ENCODE measurements at regions not wholly inside any gene's neighbourhood (a gene's known extent, or its start where the extent isn't known, plus 50 kb on each side); places are given as distances from the start of the nearest gene placed in this dataset.

GRCh38 chr7:25964483-25964991 lies 187.5 kb upstream of the NFE2L3 start:
- peaks cover 4% of the 10 kb centered on the region for H3K27me3 ChIP-seq
- WGBS, 4 donors = 73 to 80% (median 79%) methylated on average over 6 of the region's 6 CpGs
- no peaks in the 10 kb centered on the region for H3K9me3 ChIP-seq (replicated peaks in 1 of 3)
- DNase-seq = no peak
- H3K4me1 ChIP-seq (replicated peaks in 1 of 2) = no peaks in the 10 kb centered on the region
- intact Hi-C loops (cut with DNase I) = no loop called here
- H3K27ac ChIP-seq = no peak overlapping the region
- no peak for TF ChIP-seq CTCF (IDR thresholded peaks at IDR 0.05)
- no peak for TF ChIP-seq POLR2A (IDR thresholded peaks at IDR 0.05)
- no peak overlapping the region for H3K4me3 ChIP-seq
- H3K36me3 ChIP-seq (replicated peaks in 1 of 2) = no peaks in the 10 kb centered on the region

- H3K27me3 ChIP-seq = peaks cover 4% of the 10 kb centered on the region
- no peaks in the 10 kb centered on the region for H3K9me3 ChIP-seq (replicated peaks in 1 of 3)
- WGBS, 4 donors = 54 to 66% (median 62%) methylated on average over 6 of the region's 6 CpGs
- no peaks in the 10 kb centered on the region for H3K4me1 ChIP-seq (replicated peaks in 1 of 2)
- no peak overlapping the region for H3K4me3 ChIP-seq
- TF ChIP-seq POLR2A (IDR thresholded peaks at IDR 0.05) (no peak), CTCF (IDR thresholded peaks at IDR 0.05) (no peak)
- intact Hi-C loops (cut with DNase I) = no loop called here
- H3K36me3 ChIP-seq (replicated peaks in 1 of 2) = no peaks in the 10 kb centered on the region
- DNase-seq = no peak
- no peak overlapping the region for H3K27ac ChIP-seq
These were observed 186.4 kb upstream of the NFE2L3 start for GRCh38 chr7:25965405-25966123.

- H3K4me3 ChIP-seq = no peak overlapping the region
- peaks cover 4% of the 10 kb centered on the region for H3K27me3 ChIP-seq
- no peaks in the 10 kb centered on the region for H3K36me3 ChIP-seq (replicated peaks in 1 of 2)
- no peak overlapping the region for H3K27ac ChIP-seq
- intact Hi-C loops (cut with DNase I) = no loop called here
- no peaks in the 10 kb centered on the region for H3K4me1 ChIP-seq (replicated peaks in 1 of 2)
- H3K9me3 ChIP-seq (replicated peaks in 1 of 3) = no peaks in the 10 kb centered on the region
- no peak for DNase-seq
- TF ChIP-seq POLR2A (IDR thresholded peaks at IDR 0.05) = no peak
- TF ChIP-seq CTCF (IDR thresholded peaks at IDR 0.05) = no peak
These were observed 185.5 kb upstream of the NFE2L3 start for GRCh38 chr7:25966469-25966868.

GRCh38 chr7:25967278-25968204 lies 184.5 kb upstream of the NFE2L3 start:
- intact Hi-C loops (cut with DNase I) = no loop called here
- Histone ChIP-seq H3K27me3 (peaks cover 4% of the 10 kb centered on the region), H3K36me3 (replicated peaks in 1 of 2) (no peaks in the 10 kb centered on the region), H3K4me3 (no peak overlapping the region), H3K9me3 (replicated peaks in 1 of 3) (no peaks in the 10 kb centered on the region), H3K4me1 (replicated peaks in 1 of 2) (no peaks in the 10 kb centered on the region), H3K27ac (no peak overlapping the region)
- WGBS, 4 donors = 54 to 94% (median 83%) methylated on average over 4 of the region's 4 CpGs
- no peak for TF ChIP-seq POLR2A (IDR thresholded peaks at IDR 0.05)
- DNase-seq = no peak

Measured in adrenal gland (tissue), 9 donors.